Keratinocyte (primary cell): ENCODE measurements at regions not wholly inside any gene's neighbourhood (a gene's known extent, or its start where the extent isn't known, plus 50 kb on each side); places are given as distances from the start of the nearest gene placed in this dataset.

Source experiments
- CTCF ChIP-seq, 3 experiments: IDR thresholded peaks in 1 of 3; conservative IDR thresholded peaks in 1 of 3; optimal IDR thresholded peaks in 1 of 3; 2 replicates in 2 of 3; 3 replicates in 1 of 3; pipeline versions ENCODE3 to v1.5.1; 2011; ENCODE audit warnings: low read length in 3 of 3, mild to moderate bottlenecking in 3 of 3, moderate library complexity in 2 of 3, control low read depth in 1 of 3, inconsistent platforms in 1 of 3; ENCODE audit not compliant: insufficient read depth in 2 of 3; ENCODE audit errors: extremely low read depth in 1 of 3
- EZH2 ChIP-seq: IDR thresholded peaks from one replicate; pipeline ENCODE4 v1.6.1; 2012; ENCODE audit warnings: inconsistent platforms, mild to moderate bottlenecking, low read length, moderate library complexity

GRCh38 chr7:34365611-34366010, 292.4 kb upstream of the NPSR1 start:
- TF ChIP-seq CTCF (optimal IDR thresholded peaks at IDR 0.05 in 1 of 3, IDR thresholded peaks at IDR 0.05 in 1 of 3, conservative IDR thresholded peaks at IDR 0.05 in 1 of 3; ENCODE audit: extremely low read depth in 1 of 3, insufficient read depth in 2 of 3, low read length in 3 of 3) (no peak), EZH2 (no peak)
